Progenitor cell of endocrine pancreas (in vitro differentiated cells): ENCODE measurements at regions not wholly inside any gene's neighbourhood (a gene's known extent, or its start where the extent isn't known, plus 50 kb on each side); places are given as distances from the start of the nearest gene placed in this dataset.

Source experiments
- DNase-seq: peaks from one replicate; pipeline ENCODE4 v3.0.0; 2021; ENCODE audit warnings: low spot score; ENCODE audit not compliant: unreplicated experiment
- H3K27ac Mint-ChIP-seq: 2 replicates; pipeline ENCODE4 v1.8.0; 2021; ENCODE audit warnings: mild to moderate bottlenecking, moderate library complexity, mixed read lengths
- H3K27me3 Mint-ChIP-seq: 2 replicates; pipeline ENCODE4 v1.8.0; 2021; ENCODE audit warnings: mixed read lengths
- H3K36me3 Mint-ChIP-seq: 2 replicates; pipeline ENCODE4 v1.8.0; 2022; ENCODE audit warnings: mixed read lengths; ENCODE audit not compliant: insufficient read depth
- H3K4me1 Mint-ChIP-seq: 2 replicates; pipeline ENCODE4 v1.8.0; 2021; ENCODE audit warnings: low read depth, mixed read lengths
- H3K4me3 Mint-ChIP-seq: 2 replicates; pipeline ENCODE4 v1.8.0; 2021; ENCODE audit warnings: low read depth, mild to moderate bottlenecking, moderate library complexity, mixed read lengths
- H3K9me3 Mint-ChIP-seq: 2 replicates; pipeline ENCODE4 v1.8.0; 2021; ENCODE audit warnings: low read depth, mixed read lengths
- CTCF ChIP-seq: fragments of 200-600 bp; sonication (generic); IDR thresholded peaks from one replicate; pipeline ENCODE4 v1.5.0; 2021; ENCODE audit warnings: antibody characterized with exemption, mild to moderate bottlenecking; ENCODE audit not compliant: unreplicated experiment

GRCh38 chr2:57437077-57437476 lies 609.5 kb upstream of the VRK2 start:
- DNase-seq: no peak
- TF ChIP-seq CTCF: no peak
- Mint-ChIP-seq H3K36me3 (no peaks in the 10 kb centered on the region), H3K4me3 (no peak overlapping the region), H3K9me3 (no peaks in the 10 kb centered on the region), H3K27me3 (no peaks in the 10 kb centered on the region), H3K4me1 (peaks cover 2% of the 10 kb centered on the region), H3K27ac (no peak overlapping the region)

DNA sequence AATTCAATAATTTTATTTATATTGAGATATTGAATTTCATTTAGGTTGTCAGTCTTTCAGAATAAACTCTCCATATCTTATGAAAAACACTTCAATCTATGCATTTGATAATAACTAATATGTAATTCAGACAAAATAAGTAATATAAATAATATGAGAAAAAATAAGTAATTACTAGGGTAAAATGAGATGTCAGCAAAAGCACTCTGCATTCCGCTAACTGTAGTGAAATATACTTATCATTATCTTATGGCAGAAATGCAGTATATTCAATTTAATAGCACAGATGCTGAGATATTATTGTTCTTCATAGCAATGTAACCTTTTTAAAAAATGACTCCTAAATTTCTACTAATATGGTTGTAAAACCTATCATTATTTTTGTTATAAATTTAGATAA lies 606.2 kb upstream of the VRK2 start:
- Mint-ChIP-seq H3K36me3 (no peaks in the 10 kb centered on the region), H3K9me3 (no peaks in the 10 kb centered on the region), H3K4me1 (no peaks in the 10 kb centered on the region), H3K27me3 (no peaks in the 10 kb centered on the region), H3K27ac (no peak overlapping the region), H3K4me3 (no peak overlapping the region)
- no peak for DNase-seq
- no peak for TF ChIP-seq CTCF

DNA sequence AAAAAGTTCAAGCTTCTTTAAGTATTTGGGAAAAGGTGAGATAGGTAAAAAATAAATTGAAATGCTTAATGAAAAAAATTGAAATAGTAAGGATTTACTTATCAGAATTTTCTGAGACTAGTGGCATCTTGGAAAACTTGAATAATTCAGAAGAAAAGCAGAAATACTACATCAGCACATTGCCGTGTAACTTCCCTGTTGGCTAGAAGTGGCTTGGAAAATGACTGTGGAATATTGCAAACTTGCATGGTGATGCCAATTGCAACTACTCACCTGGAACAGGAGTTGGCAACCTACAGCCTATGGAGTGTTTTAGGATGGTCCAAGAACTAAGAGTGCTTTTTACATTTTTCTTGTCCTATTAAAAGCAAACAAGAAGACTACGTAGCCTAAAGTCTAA lies 603.5 kb upstream of the VRK2 start:
- DNase-seq: no peak
- Mint-ChIP-seq H3K4me1 (no peaks in the 10 kb centered on the region), H3K27ac (no peak overlapping the region), H3K4me3 (no peak overlapping the region), H3K9me3 (no peaks in the 10 kb centered on the region), H3K27me3 (no peaks in the 10 kb centered on the region), H3K36me3 (no peaks in the 10 kb centered on the region)
- no peak for TF ChIP-seq CTCF

DNA sequence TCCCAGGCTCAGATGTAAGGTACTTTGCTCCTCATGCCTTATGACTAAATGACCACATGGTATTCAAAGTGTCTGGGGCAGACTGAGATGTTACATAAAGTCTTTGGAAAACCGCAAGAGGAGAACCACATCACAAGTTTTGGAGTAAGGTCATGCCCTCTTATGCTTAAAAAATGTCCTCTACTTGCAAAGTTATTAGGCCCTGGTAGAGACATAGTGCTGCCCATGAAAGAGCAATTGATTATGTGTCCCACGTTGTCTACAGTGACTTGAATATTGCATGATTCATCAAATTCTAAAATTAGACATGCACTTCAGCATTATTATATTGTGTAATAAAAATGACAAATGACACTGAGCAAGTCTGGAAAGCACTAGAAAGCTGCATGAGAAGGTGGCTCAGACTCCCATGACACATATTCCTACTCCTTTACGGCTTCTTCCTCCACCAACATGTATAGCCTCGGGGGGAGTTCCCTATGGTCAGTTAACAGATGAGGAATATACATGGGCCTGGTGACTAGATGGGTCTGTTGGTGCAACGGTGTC lies 602.6 kb upstream of the VRK2 start:
- H3K4me3 Mint-ChIP-seq: no peak overlapping the region
- H3K27me3 Mint-ChIP-seq: no peaks in the 10 kb centered on the region
- no peak for DNase-seq
- H3K27ac Mint-ChIP-seq: no peak overlapping the region
- no peaks in the 10 kb centered on the region for H3K36me3 Mint-ChIP-seq
- TF ChIP-seq CTCF: no peak
- H3K4me1 Mint-ChIP-seq: no peaks in the 10 kb centered on the region
- no peaks in the 10 kb centered on the region for H3K9me3 Mint-ChIP-seq

DNA sequence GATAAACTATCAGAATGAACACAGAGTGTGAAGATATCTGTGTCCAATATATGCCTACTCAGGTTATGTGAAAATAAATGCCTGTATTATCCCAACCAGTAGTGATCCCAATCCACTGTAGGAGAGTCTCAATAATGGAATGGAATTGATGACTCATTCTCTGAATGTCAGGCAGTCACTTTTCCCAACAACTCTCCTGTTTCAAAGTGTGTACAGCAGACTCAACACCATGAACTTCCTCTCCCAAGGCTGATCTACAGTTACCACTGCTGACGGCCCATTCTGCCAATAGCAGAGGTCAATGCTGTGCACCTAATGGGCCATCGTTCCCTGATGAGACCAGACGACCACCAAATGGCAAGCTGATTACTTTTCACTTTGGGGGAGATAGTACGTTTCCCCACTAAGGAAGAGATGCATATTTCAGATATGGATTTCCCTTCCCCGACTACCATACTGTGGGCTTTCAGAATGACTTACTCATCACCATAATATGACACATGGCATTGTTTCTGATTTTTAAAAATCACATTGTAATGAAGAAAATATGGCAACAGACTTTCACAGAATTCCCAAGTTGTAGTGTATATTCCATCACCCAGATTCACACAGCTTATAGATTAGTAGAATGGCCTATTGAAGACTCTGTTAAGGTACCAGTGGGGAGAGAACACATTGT lies 601.7 kb upstream of the VRK2 start:
- Mint-ChIP-seq H3K27ac (no peak overlapping the region), H3K27me3 (no peaks in the 10 kb centered on the region), H3K9me3 (no peaks in the 10 kb centered on the region), H3K36me3 (no peaks in the 10 kb centered on the region), H3K4me3 (no peak overlapping the region), H3K4me1 (peaks cover under 1% of the 10 kb centered on the region)
- TF ChIP-seq CTCF: no peak
- DNase-seq: no peak
